NCI-H2227 (cell line): ENCODE measurements at regions not wholly inside any gene's neighbourhood (a gene's known extent, or its start where the extent isn't known, plus 50 kb on each side); places are given as distances from the start of the nearest gene placed in this dataset.
A peak's percentile ranks its signal among the peaks of the same experiment; 100 is the strongest.

Experiments used
- DNase-seq: peaks from one replicate; lab custom pipeline; 2025; ENCODE audit not compliant: unreplicated experiment; lab: John Stamatoyannopoulos, UW

- no peak for DNase-seq
Measured at GRCh38 chr2:121120411-121120810, 164.6 kb downstream of the TFCP2L1 start.

GRCh38 chr2:121120991-121121390, 164.0 kb downstream of the TFCP2L1 start:
- DNase-seq: no peak

GRCh38 chr2:121121661-121122060, 163.3 kb downstream of the TFCP2L1 start:
- no peak for DNase-seq

- no peak for DNase-seq
Measured at GRCh38 chr2:121123268-121123667, 161.7 kb downstream of the TFCP2L1 start.

- no peak for DNase-seq
Measured at GRCh38 chr2:121124330-121124729, 160.7 kb downstream of the TFCP2L1 start.

- DNase-seq: no peak
Measured at GRCh38 chr2:121125350-121125749, 159.7 kb downstream of the TFCP2L1 start.

- peak; percentile 5 for DNase-seq
Measured at GRCh38 chr2:121128741-121129659, 156.0 kb downstream of the TFCP2L1 start.

GRCh38 chr2:121129692-121130091, 155.3 kb downstream of the TFCP2L1 start:
- DNase-seq: no peak

- DNase-seq: no peak
Measured at GRCh38 chr2:121130301-121130850, 154.6 kb downstream of the TFCP2L1 start.

- no peak for DNase-seq
Measured at GRCh38 chr2:121131375-121131774, 153.6 kb downstream of the TFCP2L1 start.

- no peak for DNase-seq
Measured at GRCh38 chr2:121132054-121132761, 152.8 kb downstream of the TFCP2L1 start.

- no peak for DNase-seq
Measured at GRCh38 chr2:121132762-121133107, 152.3 kb downstream of the TFCP2L1 start.

- DNase-seq: no peak
Measured at GRCh38 chr2:121133551-121134319, 151.3 kb downstream of the TFCP2L1 start.

- no peak for DNase-seq
Measured at GRCh38 chr2:121134728-121135127, 150.3 kb downstream of the TFCP2L1 start.

GRCh38 chr2:121135168-121135853, 149.7 kb downstream of the TFCP2L1 start:
- DNase-seq: no peak

- no peak for DNase-seq
Measured at GRCh38 chr2:121136323-121136722, 148.7 kb downstream of the TFCP2L1 start.

GRCh38 chr2:121137571-121137970, 147.4 kb downstream of the TFCP2L1 start:
- DNase-seq: no peak

GRCh38 chr2:121140734-121141133, 144.3 kb downstream of the TFCP2L1 start:
- DNase-seq: no peak

- DNase-seq: no peak
Measured at GRCh38 chr2:121142452-121142851, 142.6 kb downstream of the TFCP2L1 start.

- DNase-seq: no peak
Measured at GRCh38 chr2:121144111-121144510, 140.9 kb downstream of the TFCP2L1 start.

GRCh38 chr2:121146630-121147029, 138.4 kb downstream of the TFCP2L1 start:
- no peak for DNase-seq
